Hepatic stellate cell (primary cell): ENCODE measurements at regions not wholly inside any gene's neighbourhood (a gene's known extent, or its start where the extent isn't known, plus 50 kb on each side); places are given as distances from the start of the nearest gene placed in this dataset.
"Not testable (repeated sequence)": the region's sequence is repeated elsewhere in the genome, so short reads cannot be mapped to it uniquely, and the experiment has no call there.

Source experiments
- DNase-seq: peaks from one replicate; pipeline ENCODE4 v3.0.0; 2011; ENCODE audit warnings: low spot score

- no peak for DNase-seq
Measured at GRCh38 chr14:106491851-106492250, 965.5 kb downstream of the TMEM121 start.

GRCh38 chr14:106493962-106494823, 967.8 kb downstream of the TMEM121 start:
- no peak for DNase-seq

DNA sequence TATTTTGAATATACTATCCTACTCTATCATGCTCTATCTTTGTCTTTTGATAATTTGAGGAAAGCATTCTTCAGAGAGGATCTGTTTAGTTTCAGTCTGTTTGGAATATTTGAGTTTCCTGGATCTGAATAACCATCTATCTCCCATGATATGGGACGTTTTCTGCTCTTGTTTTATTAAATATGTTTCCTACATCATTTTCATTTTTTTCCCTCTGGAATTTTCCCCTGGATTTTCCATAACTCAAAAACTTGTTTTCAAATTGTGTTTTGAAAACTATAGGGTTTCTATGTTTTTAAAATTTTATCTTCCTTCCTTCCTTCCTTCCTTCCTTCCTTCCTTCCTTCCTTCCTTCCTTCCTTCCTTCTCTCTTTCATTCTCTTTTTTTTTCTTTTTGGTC, 974.2 kb downstream of the TMEM121 start:
- no peak for DNase-seq

- DNase-seq = no peak
Measured at GRCh38 chr14:106501898-106502297, 975.5 kb downstream of the TMEM121 start.

- DNase-seq = no peak
Measured at GRCh38 chr14:106505366-106505765, 979.0 kb downstream of the TMEM121 start.

DNA sequence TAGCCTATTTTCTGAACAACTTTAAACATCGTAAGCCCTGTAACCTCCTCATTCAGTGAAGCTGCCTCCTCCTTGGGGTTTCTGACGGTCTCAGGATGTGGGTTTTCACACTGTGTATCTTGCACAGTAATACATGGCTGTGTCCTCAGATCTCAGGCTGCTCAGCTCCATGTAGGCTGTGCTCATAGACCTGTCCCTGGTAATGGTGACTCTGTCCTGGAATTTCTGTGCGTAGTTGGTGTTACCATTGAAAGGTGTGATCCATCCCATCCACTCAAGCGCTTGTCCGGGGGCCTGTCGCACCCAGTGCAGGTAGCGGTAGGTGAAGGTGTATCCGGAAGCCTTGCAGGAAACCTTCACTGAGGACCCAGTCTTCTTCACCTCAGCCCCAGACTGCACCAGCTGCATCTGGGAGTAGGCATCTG, 980.5 kb downstream of the TMEM121 start:
- DNase-seq = no peak

- DNase-seq = no peak
Measured at GRCh38 chr14:106507354-106507753, 981.0 kb downstream of the TMEM121 start.

- DNase-seq = no peak
Measured at GRCh38 chr14:106508216-106508615, 981.8 kb downstream of the TMEM121 start.

DNA sequence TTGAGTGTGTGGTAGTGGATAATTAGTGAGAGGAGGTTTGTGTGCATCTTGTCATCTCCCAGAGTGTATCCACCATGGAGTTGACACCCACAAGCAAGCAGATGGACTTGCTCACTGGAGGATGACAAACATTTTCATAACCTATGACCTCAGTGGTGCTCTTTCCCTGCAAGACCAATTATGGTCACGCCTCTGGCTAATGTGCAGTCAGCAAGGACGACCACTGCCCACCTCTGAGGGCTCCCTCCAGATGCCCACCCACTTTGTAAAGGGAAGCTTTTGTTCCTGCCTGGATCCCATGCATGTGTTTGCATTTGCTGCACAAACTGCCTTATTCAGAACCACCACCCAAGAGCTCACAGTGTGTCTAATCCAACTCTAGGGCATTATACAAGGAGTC, 982.8 kb downstream of the TMEM121 start:
- DNase-seq = no peak

- DNase-seq = no peak
Measured at GRCh38 chr14:106509807-106510206, 983.4 kb downstream of the TMEM121 start.

GRCh38 chr14:106511006-106511799, 984.8 kb downstream of the TMEM121 start:
- DNase-seq = no peak

- no peak for DNase-seq
Measured at GRCh38 chr14:106511800-106512198, 985.4 kb downstream of the TMEM121 start.

GRCh38 chr14:106513302-106513701, 986.9 kb downstream of the TMEM121 start:
- no peak for DNase-seq

DNA sequence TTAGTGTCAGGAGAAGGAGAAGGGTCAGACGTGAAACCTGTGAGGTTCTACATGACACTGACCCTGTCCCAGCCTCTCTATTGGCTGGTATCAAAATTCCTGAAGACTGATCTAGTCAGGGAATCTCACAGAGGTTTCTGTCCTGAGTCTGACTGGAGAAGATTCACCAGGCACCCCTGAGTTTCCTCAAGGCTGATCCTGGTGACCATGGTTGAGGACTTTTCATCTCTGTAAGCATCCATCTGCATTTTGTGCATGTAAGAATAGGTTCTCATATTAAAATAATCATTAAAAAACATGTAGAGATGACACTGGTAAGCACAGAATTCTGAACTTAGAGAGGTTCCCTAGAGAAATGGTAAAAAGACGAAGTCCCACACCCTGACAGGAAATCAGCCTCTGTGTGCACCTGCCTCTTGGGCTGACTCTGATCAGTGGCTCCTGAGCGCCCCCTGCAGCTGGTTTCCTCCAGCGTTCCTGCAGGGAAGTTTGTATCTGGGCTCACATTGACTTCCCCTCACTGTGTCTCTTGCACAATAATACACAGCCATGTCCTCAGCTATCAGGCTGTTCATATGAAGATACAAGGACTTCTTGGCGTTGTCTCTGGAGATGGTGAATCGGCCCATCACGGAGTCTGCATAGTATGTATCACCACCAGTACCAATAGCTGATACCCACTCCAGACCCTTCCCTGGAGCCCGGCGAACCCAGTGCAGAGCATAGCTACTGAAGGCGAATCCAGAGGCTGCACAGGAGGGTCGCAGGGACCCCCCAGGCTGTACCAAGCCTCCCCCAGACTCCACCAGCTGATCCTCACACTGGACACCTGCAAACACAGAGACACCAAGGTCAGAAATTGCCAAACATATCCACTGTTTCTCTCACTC, 991.9 kb downstream of the TMEM121 start:
- no peak for DNase-seq

DNA sequence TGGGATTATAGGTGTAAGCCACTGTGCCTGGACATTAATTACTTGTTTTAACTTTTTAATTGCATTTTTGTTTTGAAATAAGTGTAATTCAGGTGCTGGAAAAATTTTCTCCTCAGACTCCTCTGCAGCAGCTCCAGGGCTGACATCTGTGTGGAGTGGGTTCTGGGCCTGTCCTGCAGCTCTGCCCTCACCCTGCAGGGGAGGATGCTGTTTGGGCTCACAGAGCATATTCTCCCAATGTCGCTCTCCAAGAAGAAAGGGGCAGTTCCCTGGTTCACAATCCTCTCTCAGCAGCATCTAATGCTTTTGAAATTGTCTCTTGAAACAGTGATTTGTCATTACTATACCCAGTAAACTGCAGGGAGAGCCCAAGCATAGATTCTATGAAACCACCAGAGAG, 995.7 kb downstream of the TMEM121 start:
- not testable (repeated sequence) for DNase-seq

- no peak for DNase-seq
Measured at GRCh38 chr14:106522990-106523389, 996.6 kb downstream of the TMEM121 start.

- DNase-seq = no peak
Measured at GRCh38 chr14:106528717-106529116, 1002.3 kb downstream of the TMEM121 start.

DNA sequence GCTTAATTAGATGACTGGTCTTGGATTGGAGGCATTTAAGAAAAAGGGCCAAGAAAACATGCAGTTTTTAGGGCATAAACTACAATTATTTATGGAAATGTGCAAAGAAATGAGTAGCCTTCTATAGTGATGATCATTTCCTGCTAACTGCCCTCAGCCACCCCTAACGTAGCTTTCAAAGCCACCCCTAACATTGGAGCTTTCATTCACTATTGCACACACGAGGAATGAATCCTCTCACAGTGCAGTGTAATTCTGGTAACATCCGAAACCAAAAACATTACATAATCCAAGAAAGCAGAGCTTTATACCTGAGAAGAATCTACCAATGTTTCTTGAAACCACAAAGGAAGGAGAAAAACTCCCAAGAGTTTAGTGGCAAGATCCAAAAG, 1003.6 kb downstream of the TMEM121 start:
- no peak for DNase-seq

DNA sequence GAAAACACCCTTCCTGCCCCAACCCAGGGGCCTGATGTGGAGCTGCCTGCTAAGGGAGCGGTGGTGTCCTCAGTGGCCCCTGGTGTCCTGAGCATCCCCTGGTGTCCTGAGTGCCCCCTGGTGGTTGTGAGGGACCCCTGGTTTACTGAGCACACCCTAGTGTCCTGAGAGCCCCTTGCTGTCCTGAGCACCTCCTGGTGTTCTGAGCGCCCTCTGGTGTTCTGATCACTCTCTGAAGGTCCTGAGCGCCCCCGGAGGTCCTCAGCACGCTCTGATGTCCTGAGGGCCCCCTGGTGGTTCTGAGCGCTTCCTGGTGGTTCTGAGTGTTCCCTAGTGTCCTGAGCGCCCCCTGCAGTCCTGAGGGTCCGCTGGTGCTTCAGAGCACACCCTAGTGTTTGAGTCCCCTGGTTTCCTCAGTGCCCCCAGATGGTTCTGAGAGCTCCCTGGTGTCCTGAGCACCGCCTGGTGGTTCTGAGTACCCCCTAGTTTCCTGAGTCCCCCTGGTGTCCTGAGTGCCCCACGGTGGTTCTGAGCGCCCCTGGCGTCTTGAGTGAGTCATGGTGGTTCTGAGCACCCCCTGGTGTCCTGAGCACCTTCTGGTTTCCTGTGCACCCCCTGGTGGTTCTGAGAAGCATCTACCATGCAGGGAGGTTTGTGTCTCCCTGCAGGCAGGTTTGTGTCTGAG, 1004.2 kb downstream of the TMEM121 start:
- DNase-seq = no peak

DNA sequence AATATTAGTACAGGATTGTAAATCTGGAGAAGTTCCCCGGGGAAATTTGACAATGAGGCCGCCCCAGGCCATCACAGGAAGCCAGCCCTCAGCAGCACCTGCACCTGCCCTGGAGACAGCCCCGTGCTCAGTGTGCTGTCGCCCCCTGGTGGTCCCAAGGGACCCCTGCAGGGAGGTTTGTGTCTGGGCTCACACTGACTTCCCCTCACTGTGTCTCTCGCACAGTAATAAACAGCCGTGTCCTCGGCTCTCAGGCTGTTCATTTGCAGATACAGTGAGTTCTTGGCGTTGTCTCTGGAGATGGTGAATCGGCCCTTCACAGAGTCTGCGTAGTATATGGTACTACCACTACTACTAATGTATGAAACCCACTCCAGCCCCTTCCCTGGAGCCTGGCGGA, 1011.2 kb downstream of the TMEM121 start:
- not testable (repeated sequence) for DNase-seq

DNA sequence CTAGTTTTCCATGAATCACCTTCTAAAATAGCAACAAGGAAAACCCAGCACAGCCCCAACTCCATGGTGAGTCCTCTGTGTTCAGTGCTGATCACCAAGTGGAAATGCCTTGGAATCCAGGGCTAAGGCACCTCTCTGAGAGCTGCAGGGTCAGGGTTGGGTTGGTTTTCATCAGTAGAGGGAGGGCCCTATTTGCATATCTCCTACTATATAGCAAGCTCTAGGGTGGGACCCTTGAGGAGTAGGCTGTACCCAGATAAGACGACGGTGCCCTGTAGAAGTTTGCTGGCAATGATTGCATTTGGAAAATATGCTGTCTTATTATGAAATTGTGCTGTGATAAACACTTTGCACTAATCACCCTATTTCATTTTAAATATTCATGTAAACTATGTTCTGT, 1011.8 kb downstream of the TMEM121 start:
- DNase-seq = no peak
